IPS DF 6.9 (cell line): ENCODE measurements at regions not wholly inside any gene's neighbourhood (a gene's known extent, or its start where the extent isn't known, plus 50 kb on each side); places are given as distances from the start of the nearest gene placed in this dataset.
A peak's percentile ranks its signal among the peaks of the same experiment; 100 is the strongest.

Experiments
- DNase-seq: peaks from one replicate; pipeline ENCODE4 v3.0.0-alpha.2; 2013; ENCODE audit warnings: low read depth, low spot score
- H3K27ac ChIP-seq: one replicate; pipeline ENCODE4 v1.5.1; 2013; ENCODE audit warnings: low read length, control low read depth
- H3K27me3 ChIP-seq: 2 replicates; pipeline ENCODE4 v1.6.1; 2013; ENCODE audit warnings: mild to moderate bottlenecking, low read length; ENCODE audit not compliant: control insufficient read depth, insufficient read depth
- H3K36me3 ChIP-seq: 2 replicates; pipeline ENCODE4 v1.6.1; 2013; ENCODE audit warnings: low read length; ENCODE audit not compliant: control insufficient read depth, insufficient read depth
- H3K4me1 ChIP-seq: 2 replicates; pipeline ENCODE4 v1.6.1; 2013; ENCODE audit warnings: low read length; ENCODE audit not compliant: control insufficient read depth, insufficient read depth
- H3K4me3 ChIP-seq: 2 replicates; pipeline ENCODE4 v1.5.1; 2013; ENCODE audit warnings: mild to moderate bottlenecking, low read length
- H3K9me3 ChIP-seq: 2 replicates; pipeline ENCODE4 v1.6.1; 2013; ENCODE audit warnings: low read length, inconsistent platforms; ENCODE audit not compliant: control insufficient read depth, insufficient read depth
- WGBS: extraction: QIAGEN DNeasy Blood & Tissue Kit; methylation state at CpG from one replicate; pipeline ENCODE4 v1.1.7; 2013; ENCODE audit warnings: mixed read lengths, missing lambda C conversion rate; ENCODE audit not compliant: insufficient read length, insufficient coverage; 5-methylcytosine and 5-hydroxymethylcytosine counted together

- no peaks in the 10 kb centered on the region for H3K36me3 ChIP-seq
- H3K4me3 ChIP-seq, result no peak overlapping the region
- H3K4me1 ChIP-seq, result no peaks in the 10 kb centered on the region
- no CpG with 5 or more reads among the region's 3 CpGs for WGBS
- no peaks in the 10 kb centered on the region for H3K27me3 ChIP-seq
- no peak overlapping the region for H3K27ac ChIP-seq
- no peak for DNase-seq
- no peaks in the 10 kb centered on the region for H3K9me3 ChIP-seq
These were observed 940.2 kb downstream of the EFNA5 start for GRCh38 chr5:106730506-106730905.

GRCh38 chr5:106728208-106728607 lies 942.5 kb downstream of the EFNA5 start:
- Histone ChIP-seq H3K36me3 (no peaks in the 10 kb centered on the region), H3K9me3 (no peaks in the 10 kb centered on the region), H3K4me3 (no peak overlapping the region), H3K4me1 (no peaks in the 10 kb centered on the region), H3K27ac (no peak overlapping the region), H3K27me3 (no peaks in the 10 kb centered on the region)
- DNase-seq, result no peak
- no CpG with 5 or more reads among the region's 4 CpGs for WGBS

- Histone ChIP-seq H3K27ac (no peak overlapping the region), H3K4me1 (no peaks in the 10 kb centered on the region), H3K9me3 (no peaks in the 10 kb centered on the region), H3K4me3 (no peak overlapping the region), H3K36me3 (no peaks in the 10 kb centered on the region), H3K27me3 (no peaks in the 10 kb centered on the region)
- no peak for DNase-seq
- 100% methylated on average over 1 of the region's 2 CpGs for WGBS
These were observed 943.7 kb downstream of the EFNA5 start for GRCh38 chr5:106727071-106727470.

GRCh38 chr5:106720367-106720766 lies 950.4 kb downstream of the EFNA5 start:
- DNase-seq, result no peak
- no peaks in the 10 kb centered on the region for H3K9me3 ChIP-seq
- no CpG with 5 or more reads among the region's 3 CpGs for WGBS
- no peak overlapping the region for H3K4me3 ChIP-seq
- H3K36me3 ChIP-seq, result no peaks in the 10 kb centered on the region
- H3K4me1 ChIP-seq, result no peaks in the 10 kb centered on the region
- H3K27ac ChIP-seq, result no peak overlapping the region
- H3K27me3 ChIP-seq, result no peaks in the 10 kb centered on the region

- Histone ChIP-seq H3K27ac (no peak overlapping the region), H3K27me3 (no peaks in the 10 kb centered on the region), H3K9me3 (no peaks in the 10 kb centered on the region), H3K4me1 (no peaks in the 10 kb centered on the region), H3K4me3 (no peak overlapping the region), H3K36me3 (no peaks in the 10 kb centered on the region)
- no peak for DNase-seq
- WGBS, result no CpG with 5 or more reads among the region's 1 CpG
These were observed 970.9 kb downstream of the EFNA5 start for GRCh38 chr5:106699796-106700195.

GRCh38 chr5:106699198-106699597 lies 971.5 kb downstream of the EFNA5 start:
- DNase-seq, result peak; percentile 33
- no peaks in the 10 kb centered on the region for H3K36me3 ChIP-seq
- no peak overlapping the region for H3K4me3 ChIP-seq
- H3K27me3 ChIP-seq, result no peaks in the 10 kb centered on the region
- H3K9me3 ChIP-seq, result no peaks in the 10 kb centered on the region
- H3K27ac ChIP-seq, result no peak overlapping the region
- no peaks in the 10 kb centered on the region for H3K4me1 ChIP-seq
- WGBS, result no CpG with 5 or more reads among the region's 6 CpGs

GRCh38 chr5:106698169-106698568 lies 972.6 kb downstream of the EFNA5 start:
- no CpG with 5 or more reads among the region's 5 CpGs for WGBS
- H3K27ac ChIP-seq, result no peak overlapping the region
- H3K27me3 ChIP-seq, result no peaks in the 10 kb centered on the region
- DNase-seq, result no peak
- H3K36me3 ChIP-seq, result no peaks in the 10 kb centered on the region
- H3K4me1 ChIP-seq, result no peaks in the 10 kb centered on the region
- no peak overlapping the region for H3K4me3 ChIP-seq
- H3K9me3 ChIP-seq, result no peaks in the 10 kb centered on the region

GRCh38 chr5:106691701-106692100 lies 979.0 kb downstream of the EFNA5 start:
- WGBS, result no CpG with 5 or more reads among the region's 2 CpGs
- no peaks in the 10 kb centered on the region for H3K27me3 ChIP-seq
- no peak for DNase-seq
- no peak overlapping the region for H3K4me3 ChIP-seq
- no peaks in the 10 kb centered on the region for H3K4me1 ChIP-seq
- no peaks in the 10 kb centered on the region for H3K9me3 ChIP-seq
- H3K27ac ChIP-seq, result no peak overlapping the region
- H3K36me3 ChIP-seq, result no peaks in the 10 kb centered on the region

GRCh38 chr5:106690585-106690984 lies 980.2 kb downstream of the EFNA5 start:
- DNase-seq, result no peak
- Histone ChIP-seq H3K4me3 (no peak overlapping the region), H3K9me3 (no peaks in the 10 kb centered on the region), H3K4me1 (no peaks in the 10 kb centered on the region), H3K27me3 (no peaks in the 10 kb centered on the region), H3K27ac (no peak overlapping the region), H3K36me3 (no peaks in the 10 kb centered on the region)
- no CpG with 5 or more reads among the region's 1 CpG for WGBS

- Histone ChIP-seq H3K27me3 (no peaks in the 10 kb centered on the region), H3K36me3 (no peaks in the 10 kb centered on the region), H3K4me3 (no peak overlapping the region), H3K9me3 (no peaks in the 10 kb centered on the region), H3K27ac (no peak overlapping the region), H3K4me1 (no peaks in the 10 kb centered on the region)
- DNase-seq, result no peak
- no CpG with 5 or more reads among the region's 1 CpG for WGBS
These were observed 990.4 kb downstream of the EFNA5 start for GRCh38 chr5:106680330-106680729.

- no CpG with 5 or more reads among the region's 1 CpG for WGBS
- no peak overlapping the region for H3K4me3 ChIP-seq
- H3K36me3 ChIP-seq, result no peaks in the 10 kb centered on the region
- no peaks in the 10 kb centered on the region for H3K4me1 ChIP-seq
- no peaks in the 10 kb centered on the region for H3K27me3 ChIP-seq
- H3K27ac ChIP-seq, result no peak overlapping the region
- H3K9me3 ChIP-seq, result no peaks in the 10 kb centered on the region
- DNase-seq, result no peak
These were observed 993.7 kb downstream of the EFNA5 start for GRCh38 chr5:106677057-106677456.
